ENCODE measurements at regions not wholly inside any gene's neighbourhood (a gene's known extent, or its start where the extent isn't known, plus 50 kb on each side); places are given as distances from the start of the nearest gene placed in this dataset.

DNA sequence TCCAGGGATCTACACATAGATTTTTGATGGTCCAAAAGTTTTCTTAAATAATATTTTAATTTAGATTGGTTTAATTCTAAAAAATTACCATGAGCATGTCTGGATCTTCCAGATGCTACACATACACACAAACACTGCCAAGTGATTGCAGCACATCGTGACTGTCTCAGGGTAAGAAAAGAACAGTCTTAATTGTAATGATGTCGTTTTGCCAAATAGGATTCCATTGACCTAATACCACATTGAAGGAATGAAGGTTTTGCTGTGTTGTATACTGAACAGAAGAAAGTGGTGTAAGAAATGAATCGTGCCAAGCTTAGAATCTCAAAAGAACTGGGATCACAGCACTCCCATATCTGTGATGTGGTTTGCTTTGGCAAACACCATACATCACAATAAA lies 633.3 kb upstream of the CAMK1G start:
- TF ChIP-seq POLR2AphosphoS5 (IDR thresholded peaks at IDR 0.05) (no peak), POLR2A (IDR thresholded peaks at IDR 0.05) (no peak), EP300 (IDR thresholded peaks at IDR 0.05) (no peak)
- TF ChIP-seq, protein P1, sequence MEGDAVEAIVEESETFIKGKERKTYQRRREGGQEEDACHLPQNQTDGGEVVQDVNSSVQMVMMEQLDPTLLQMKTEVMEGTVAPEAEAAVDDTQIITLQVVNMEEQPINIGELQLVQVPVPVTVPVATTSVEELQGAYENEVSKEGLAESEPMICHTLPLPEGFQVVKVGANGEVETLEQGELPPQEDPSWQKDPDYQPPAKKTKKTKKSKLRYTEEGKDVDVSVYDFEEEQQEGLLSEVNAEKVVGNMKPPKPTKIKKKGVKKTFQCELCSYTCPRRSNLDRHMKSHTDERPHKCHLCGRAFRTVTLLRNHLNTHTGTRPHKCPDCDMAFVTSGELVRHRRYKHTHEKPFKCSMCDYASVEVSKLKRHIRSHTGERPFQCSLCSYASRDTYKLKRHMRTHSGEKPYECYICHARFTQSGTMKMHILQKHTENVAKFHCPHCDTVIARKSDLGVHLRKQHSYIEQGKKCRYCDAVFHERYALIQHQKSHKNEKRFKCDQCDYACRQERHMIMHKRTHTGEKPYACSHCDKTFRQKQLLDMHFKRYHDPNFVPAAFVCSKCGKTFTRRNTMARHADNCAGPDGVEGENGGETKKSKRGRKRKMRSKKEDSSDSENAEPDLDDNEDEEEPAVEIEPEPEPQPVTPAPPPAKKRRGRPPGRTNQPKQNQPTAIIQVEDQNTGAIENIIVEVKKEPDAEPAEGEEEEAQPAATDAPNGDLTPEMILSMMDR (IDR thresholded peaks at IDR 0.05) = no peak
- ATAC-seq = no peak
- 59 to 62% methylated on average over 3 of the region's 3 CpGs for WGBS, 2 donors (ENCODE audit: low coverage in 1 of 2)
- Histone ChIP-seq H3K27ac (no peak overlapping the region), H3K9me3 (no peaks in the 10 kb centered on the region), H3K4me1 (no peaks in the 10 kb centered on the region), H3K4me3 (no peak overlapping the region), H3K36me3 (no peaks in the 10 kb centered on the region), H3K27me3 (no peaks in the 10 kb centered on the region)

DNA sequence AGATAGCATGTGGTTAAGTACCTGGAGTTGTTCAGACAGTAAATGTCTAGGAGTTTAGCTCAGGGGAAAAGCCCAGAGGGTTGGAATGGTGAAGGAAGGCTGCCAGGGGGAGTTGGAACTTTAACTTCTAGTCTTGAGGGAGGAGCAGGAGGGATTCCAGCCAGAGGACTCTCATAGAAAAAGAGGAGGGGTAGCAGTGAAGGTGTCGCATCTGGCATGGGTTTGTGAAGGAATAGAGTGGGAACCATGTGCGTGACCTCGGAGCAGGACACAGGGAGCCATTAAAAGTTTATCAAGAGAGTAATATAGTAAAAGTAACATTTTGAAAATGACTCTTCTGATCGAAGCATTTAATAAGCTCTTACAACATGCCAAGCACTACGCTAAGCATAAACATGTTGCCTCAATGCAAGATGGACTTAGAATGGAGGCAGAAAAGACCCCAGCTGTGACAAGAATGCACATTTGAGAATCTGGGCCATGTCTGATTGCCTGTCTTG lies 632.4 kb upstream of the CAMK1G start:
- H3K27ac ChIP-seq = no peak overlapping the region
- TF ChIP-seq POLR2A (IDR thresholded peaks at IDR 0.05) (no peak), EP300 (IDR thresholded peaks at IDR 0.05) (no peak), POLR2AphosphoS5 (IDR thresholded peaks at IDR 0.05) (no peak)
- TF ChIP-seq, protein P1 (IDR thresholded peaks at IDR 0.05) = no peak
- no peaks in the 10 kb centered on the region for H3K36me3 ChIP-seq
- no peaks in the 10 kb centered on the region for H3K4me1 ChIP-seq
- ATAC-seq = no peak
- H3K4me3 ChIP-seq = no peak overlapping the region
- H3K27me3 ChIP-seq = no peaks in the 10 kb centered on the region
- no peaks in the 10 kb centered on the region for H3K9me3 ChIP-seq
- WGBS, 2 donors (ENCODE audit: low coverage in 1 of 2) = 75 to 80% methylated on average over 4 to 5 of the region's 5 CpGs

DNA sequence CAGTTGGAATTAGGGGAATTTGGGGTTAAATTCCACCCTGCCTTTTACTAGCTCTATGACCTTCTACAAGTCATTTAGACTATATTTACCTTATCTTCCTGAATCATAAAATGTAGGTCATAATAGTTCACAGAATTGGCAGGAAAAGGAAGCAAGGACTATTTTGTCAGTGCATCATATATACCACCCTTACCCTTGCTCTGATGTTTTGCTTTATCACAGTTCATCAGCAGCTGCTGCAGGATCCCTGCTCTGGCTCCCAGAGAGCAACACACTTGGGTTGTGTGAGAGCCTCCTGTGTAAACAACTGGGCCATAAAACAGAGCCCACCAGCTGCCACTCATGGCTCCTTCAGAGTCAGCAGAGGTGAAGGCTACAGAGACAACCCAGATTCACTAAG lies 631.6 kb upstream of the CAMK1G start:
- ATAC-seq = no peak
- Histone ChIP-seq H3K4me1 (no peaks in the 10 kb centered on the region), H3K27ac (no peak overlapping the region), H3K36me3 (no peaks in the 10 kb centered on the region), H3K9me3 (no peaks in the 10 kb centered on the region), H3K27me3 (no peaks in the 10 kb centered on the region), H3K4me3 (no peak overlapping the region)
- TF ChIP-seq, protein P1 (IDR thresholded peaks at IDR 0.05) = no peak

DNA sequence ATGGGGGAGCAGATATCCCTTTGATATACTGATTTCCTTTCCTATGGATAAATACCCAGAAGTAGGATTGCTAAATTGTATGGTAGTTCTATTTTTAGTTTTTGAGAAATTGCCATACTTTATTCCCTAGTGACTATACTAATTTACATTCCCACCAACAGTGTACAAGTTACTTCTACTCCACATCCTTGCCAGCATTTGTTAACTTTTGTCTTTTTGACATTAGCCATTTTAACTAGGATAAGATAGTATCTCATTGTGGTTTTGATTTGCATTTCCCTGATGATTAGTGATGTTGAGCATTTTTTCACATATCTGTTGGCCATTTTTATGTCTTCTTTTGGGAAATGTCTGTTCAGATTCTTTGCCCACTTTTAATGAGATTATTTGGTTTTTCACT lies 620.6 kb upstream of the CAMK1G start:
- Histone ChIP-seq H3K36me3 (no peaks in the 10 kb centered on the region), H3K4me3 (no peak overlapping the region), H3K9me3 (peaks cover 0 to 23% (median 2%) of the 10 kb centered on the region in 3 donors), H3K4me1 (no peaks in the 10 kb centered on the region), H3K27me3 (no peaks in the 10 kb centered on the region), H3K27ac (no peak overlapping the region)
- ATAC-seq = no peak
- TF ChIP-seq, protein P1 (IDR thresholded peaks at IDR 0.05) = no peak
- TF ChIP-seq EP300 (IDR thresholded peaks at IDR 0.05) = no peak
- no peak for TF ChIP-seq POLR2AphosphoS5 (IDR thresholded peaks at IDR 0.05)
- no peak for TF ChIP-seq POLR2A (IDR thresholded peaks at IDR 0.05)

DNA sequence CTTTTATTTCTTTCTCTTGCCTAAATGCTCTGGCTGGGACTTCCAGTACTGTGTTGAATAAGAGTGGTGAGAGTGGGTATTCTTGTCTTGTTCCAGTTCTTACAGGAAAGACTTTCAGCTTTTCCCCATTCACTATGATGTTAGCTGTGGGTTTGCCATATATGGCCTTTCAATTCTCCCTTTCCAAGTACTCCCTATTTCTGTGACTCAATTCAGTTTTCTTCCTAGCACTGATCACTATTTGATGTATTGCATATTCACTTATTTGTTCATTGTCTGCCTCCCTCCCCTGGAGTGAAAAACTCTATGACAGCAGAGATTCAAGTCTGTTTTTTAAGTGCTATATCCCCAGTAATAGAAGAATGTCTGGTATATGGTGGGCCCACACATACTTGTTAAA lies 618.2 kb upstream of the CAMK1G start:
- H3K9me3 ChIP-seq = no peaks in the 10 kb centered on the region
- TF ChIP-seq, protein P1 (IDR thresholded peaks at IDR 0.05) = no peak
- TF ChIP-seq POLR2AphosphoS5 (IDR thresholded peaks at IDR 0.05) (no peak), POLR2A (IDR thresholded peaks at IDR 0.05) (no peak), EP300 (IDR thresholded peaks at IDR 0.05) (no peak)
- no peak for ATAC-seq

More for the DNA sequence above, 618.2 kb upstream of the CAMK1G start:
- Histone ChIP-seq H3K27ac (no peak overlapping the region), H3K27me3 (no peaks in the 10 kb centered on the region), H3K4me1 (no peaks in the 10 kb centered on the region), H3K4me3 (no peak overlapping the region), H3K36me3 (no peaks in the 10 kb centered on the region)
